Memory B cell (primary cell): ENCODE measurements at regions not wholly inside any gene's neighbourhood (a gene's known extent, or its start where the extent isn't known, plus 50 kb on each side); places are given as distances from the start of the nearest gene placed in this dataset.
A peak's percentile ranks its signal among the peaks of the same experiment; 100 is the strongest.
"Not testable (repeated sequence)": the region's sequence is repeated elsewhere in the genome, so short reads cannot be mapped to it uniquely, and the experiment has no call there.

Experiments used
- ATAC-seq: fragments of 150-1000 bp; cut with Tn5 transposase; 2 replicates; pipeline ENCODE4 v1.10.0; 2021; ENCODE audit warnings: low read depth, mild to moderate bottlenecking, moderate library complexity
- DNase-seq, 2 donors: peaks; one replicate each; pipeline ENCODE4 v3.0.0; 2022; ENCODE audit warnings: low spot score in 2 of 2
- H3K27ac Mint-ChIP-seq: one replicate; pipeline ENCODE4 v1.8.0; 2022; ENCODE audit warnings: mild to moderate bottlenecking, moderate library complexity, mixed read lengths
- H3K27me3 Mint-ChIP-seq: one replicate; pipeline ENCODE4 v1.8.0; 2022; ENCODE audit warnings: mixed read lengths
- H3K36me3 Mint-ChIP-seq: one replicate; pipeline ENCODE4 v1.8.0; 2022; ENCODE audit warnings: mild to moderate bottlenecking, mixed read lengths
- H3K4me1 Mint-ChIP-seq: one replicate; pipeline ENCODE4 v1.8.0; 2022; ENCODE audit warnings: mixed read lengths
- H3K4me3 Mint-ChIP-seq: one replicate; pipeline ENCODE4 v1.8.0; 2022; ENCODE audit warnings: mild to moderate bottlenecking, moderate library complexity, mixed read lengths
- H3K9me3 Mint-ChIP-seq: one replicate; pipeline ENCODE4 v1.8.0; 2022; ENCODE audit warnings: mixed read lengths

DNA sequence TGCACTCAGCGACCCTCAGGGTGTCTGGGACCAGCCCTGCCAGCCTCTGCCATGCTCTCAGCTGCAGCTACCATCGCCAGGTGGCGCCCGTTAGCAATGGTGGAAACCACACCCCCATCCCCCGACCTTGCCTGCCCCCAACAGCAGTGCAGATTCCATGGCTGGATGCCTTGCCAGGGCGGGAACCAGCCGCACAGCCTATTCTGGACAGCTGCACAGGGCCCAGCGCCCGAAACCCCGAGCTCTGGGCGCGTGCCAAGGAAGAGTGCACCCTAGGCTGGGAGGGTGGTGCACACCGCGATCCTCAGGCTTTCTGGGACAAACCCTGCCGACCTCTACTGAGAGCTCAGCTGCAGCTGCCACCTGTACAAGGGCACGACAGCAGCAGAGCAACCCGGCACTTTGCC, 88.1 kb downstream of the POTEG start:
- ATAC-seq = peak; percentile 32
- H3K4me1 Mint-ChIP-seq, H3K27me3 Mint-ChIP-seq, H3K27ac Mint-ChIP-seq, H3K9me3 Mint-ChIP-seq, H3K36me3 Mint-ChIP-seq, H3K4me3 Mint-ChIP-seq, DNase-seq: not testable (repeated sequence)

DNA sequence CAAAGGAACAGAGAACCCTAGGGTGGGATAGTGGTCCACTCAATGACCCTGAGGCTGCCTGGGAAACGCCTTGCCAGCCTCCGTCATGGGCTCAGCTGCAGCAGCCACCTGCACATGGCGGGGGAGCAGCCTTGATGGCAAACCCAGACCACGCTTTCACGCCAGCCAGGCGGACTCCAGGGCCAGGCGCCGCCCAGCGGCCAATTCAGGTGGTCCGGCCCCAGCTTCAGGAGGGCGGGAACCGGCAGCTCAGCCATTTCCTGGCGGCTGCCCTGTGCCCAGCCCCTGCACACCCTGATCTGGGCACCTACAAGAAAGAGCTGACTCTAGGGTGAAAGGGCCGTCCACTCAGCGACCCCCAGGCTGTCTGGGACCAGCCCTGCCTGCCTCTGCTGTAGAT, 87.5 kb downstream of the POTEG start:
- H3K27me3 Mint-ChIP-seq, H3K9me3 Mint-ChIP-seq: not testable (repeated sequence)

GRCh38 chr14:19347112-19347511, 87.0 kb downstream of the POTEG start:
- H3K4me3 Mint-ChIP-seq, ATAC-seq, DNase-seq: not testable (repeated sequence)

More for the DNA sequence above, 87.5 kb downstream of the POTEG start:
- not testable (repeated sequence) for ATAC-seq, H3K27ac Mint-ChIP-seq, DNase-seq, H3K4me1 Mint-ChIP-seq, H3K4me3 Mint-ChIP-seq, H3K36me3 Mint-ChIP-seq

More at GRCh38 chr14:19347112-19347511, 87.0 kb downstream of the POTEG start:
- H3K36me3 Mint-ChIP-seq, H3K27ac Mint-ChIP-seq, H3K27me3 Mint-ChIP-seq, H3K4me1 Mint-ChIP-seq, H3K9me3 Mint-ChIP-seq: not testable (repeated sequence)
